ENCODE measurements at regions not wholly inside any gene's neighbourhood (a gene's known extent, or its start where the extent isn't known, plus 50 kb on each side); places are given as distances from the start of the nearest gene placed in this dataset.

DNA sequence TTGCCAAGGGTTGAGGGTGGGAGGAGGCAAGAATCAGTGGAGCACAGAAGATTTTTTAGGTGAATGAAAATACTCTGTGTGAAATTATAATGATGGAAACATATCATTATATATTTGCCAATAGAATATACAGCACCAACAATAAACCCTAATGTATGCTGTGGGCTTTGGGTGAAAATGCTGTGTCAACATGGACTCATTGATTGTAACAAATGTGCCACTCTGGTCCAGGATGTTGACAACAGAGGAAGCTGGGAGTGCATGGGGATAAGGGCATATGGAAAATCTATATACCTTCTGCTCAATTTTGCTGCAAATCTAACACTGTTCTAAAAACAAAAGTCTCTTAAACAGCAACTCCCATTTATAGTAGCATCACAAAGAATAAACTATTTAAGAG is 114.3 kb downstream of the LYZL1 start:
- Histone ChIP-seq H3K18ac (ENCODE audit: low read depth, low read length) (no peak overlapping the region), H2AFZ (replicated peaks; ENCODE audit: low read length, poor library complexity) (no peak overlapping the region), H3K4me1 (ENCODE audit: control insufficient read depth, insufficient read depth, low read length) (no peaks in the 10 kb centered on the region), H3K4me2 (ENCODE audit: low read depth, low read length) (no peak overlapping the region), H2BK120ac (ENCODE audit: low read depth, low read length) (no peak overlapping the region), H3K79me1 (ENCODE audit: low read depth in 1 of 2, low read length in 2 of 2) (no peaks in the 10 kb centered on the region), H3K9ac (ENCODE audit: low read depth, low read length) (no peak overlapping the region), H3K9me1 (ENCODE audit: insufficient read depth, low read length) (no peaks in the 10 kb centered on the region), H2BK15ac (ENCODE audit: low read depth, low read length) (no peak overlapping the region), H4K8ac (ENCODE audit: low read depth in 2 of 2, low read length in 2 of 2) (no peak overlapping the region), H3K27ac (ENCODE audit: insufficient read depth, low read length) (no peak overlapping the region), H4K20me1 (ENCODE audit: insufficient read depth, low read length) (no peaks in the 10 kb centered on the region), H2BK5ac (ENCODE audit: low read depth, low read length, poor library complexity, severe bottlenecking) (no peak overlapping the region), H3K23ac (ENCODE audit: low read depth, low read length) (no peak overlapping the region), H3K36me3 (ENCODE audit: control insufficient read depth, insufficient read depth, low read length) (no peaks in the 10 kb centered on the region), H3K9me3 (ENCODE audit: control insufficient read depth, insufficient read depth, low read length) (peaks cover 5% of the 10 kb centered on the region; the same call in 1 of the 2 replicates), H2BK20ac (ENCODE audit: low read depth, low read length) (no peak overlapping the region), H4K5ac (ENCODE audit: low read depth, low read length) (no peak overlapping the region), H3K56ac (ENCODE audit: extremely low read depth, insufficient read depth, low read length) (no peak overlapping the region), H2AK9ac (replicated peaks; ENCODE audit: low read depth, low read length, poor library complexity) (no peak overlapping the region), H3K27me3 (ENCODE audit: control insufficient read depth, insufficient read depth, low read length) (peaks cover 7% of the 10 kb centered on the region), H4K91ac (ENCODE audit: insufficient read depth, low read depth, low read length) (no peak overlapping the region), H3K14ac (replicated peaks; ENCODE audit: low read depth, low read length) (no peak overlapping the region), H3K4me3 (ENCODE audit: insufficient read depth, low read depth, low read length) (no peak overlapping the region), H3K4ac (ENCODE audit: low read depth, low read length) (no peak overlapping the region), H2AK5ac (ENCODE audit: low read depth, low read length) (no peak overlapping the region)
- dilution Hi-C loops (cut with HindIII; ENCODE audit: low sequenced_read_pairs, unreplicated experiment), result no loop called here
- intact Hi-C loops (cut with micrococcal nuclease), result no loop called here
- ATAC-seq (ENCODE audit: low read depth), result no peak
- ChIA-PET POLR2A (ENCODE audit: unreplicated experiment) (no interaction called here), CTCF (interaction anchor here (0.7 kb wide), 1 partner anchor 42 kb away, joined by 3 read pairs; no protein-coding TSS in a partner anchor)
- BruUV-seq (replicated peaks), result no TSS peak
- no peak for DNase-seq
- in situ Hi-C loops (cut with MboI; ENCODE audit: low sequenced_read_pairs), result no loop called here
- no peak for TF ChIP-seq NFE2L2 (IDR thresholded peaks at IDR 0.05; ENCODE audit: low read depth, low read length)
- TF ChIP-seq MXI1 (IDR thresholded peaks at IDR 0.05; ENCODE audit: borderline replicate concordance, low read depth, low read length), result no peak
- no peak for TF ChIP-seq POLR2A (IDR thresholded peaks at IDR 0.05; ENCODE audit: low read depth, low read length)
- no peak for TF ChIP-seq MAFK (IDR thresholded peaks at IDR 0.05; ENCODE audit: low read depth, low read length)
- no peak for TF ChIP-seq CHD1 (IDR thresholded peaks at IDR 0.05; ENCODE audit: low read depth, low read length)
- TF ChIP-seq, protein P1, sequence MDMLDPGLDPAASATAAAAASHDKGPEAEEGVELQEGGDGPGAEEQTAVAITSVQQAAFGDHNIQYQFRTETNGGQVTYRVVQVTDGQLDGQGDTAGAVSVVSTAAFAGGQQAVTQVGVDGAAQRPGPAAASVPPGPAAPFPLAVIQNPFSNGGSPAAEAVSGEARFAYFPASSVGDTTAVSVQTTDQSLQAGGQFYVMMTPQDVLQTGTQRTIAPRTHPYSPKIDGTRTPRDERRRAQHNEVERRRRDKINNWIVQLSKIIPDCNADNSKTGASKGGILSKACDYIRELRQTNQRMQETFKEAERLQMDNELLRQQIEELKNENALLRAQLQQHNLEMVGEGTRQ (IDR thresholded peaks at IDR 0.05; ENCODE audit: low read depth, low read length), result no peak

All from IMR-90 (cell line).